ENCODE measurements at regions not wholly inside any gene's neighbourhood (a gene's known extent, or its start where the extent isn't known, plus 50 kb on each side); places are given as distances from the start of the nearest gene placed in this dataset.

DNA sequence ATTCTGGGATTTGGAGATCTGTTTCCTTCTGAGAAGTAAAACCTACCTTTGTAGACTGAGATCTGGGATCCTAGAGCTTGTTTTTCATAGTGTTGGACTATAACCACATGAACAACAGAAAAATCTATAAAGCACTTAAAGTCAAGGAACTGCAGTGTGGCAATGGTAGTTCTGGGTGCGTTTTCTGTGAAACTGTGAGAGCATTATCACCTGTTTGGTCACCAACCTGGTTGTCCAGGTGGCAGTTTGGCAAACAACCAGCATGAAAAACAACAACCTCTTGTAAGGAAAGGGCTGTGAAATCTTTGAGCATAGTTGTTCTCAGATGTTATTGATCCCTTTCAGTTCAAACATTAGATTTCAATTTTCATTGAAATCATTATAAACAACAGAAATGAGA is 215.8 kb upstream of the CITED2 start:
- no peak for DNase-seq
- intact Hi-C loops (cut with DNase I): no loop called here

DNA sequence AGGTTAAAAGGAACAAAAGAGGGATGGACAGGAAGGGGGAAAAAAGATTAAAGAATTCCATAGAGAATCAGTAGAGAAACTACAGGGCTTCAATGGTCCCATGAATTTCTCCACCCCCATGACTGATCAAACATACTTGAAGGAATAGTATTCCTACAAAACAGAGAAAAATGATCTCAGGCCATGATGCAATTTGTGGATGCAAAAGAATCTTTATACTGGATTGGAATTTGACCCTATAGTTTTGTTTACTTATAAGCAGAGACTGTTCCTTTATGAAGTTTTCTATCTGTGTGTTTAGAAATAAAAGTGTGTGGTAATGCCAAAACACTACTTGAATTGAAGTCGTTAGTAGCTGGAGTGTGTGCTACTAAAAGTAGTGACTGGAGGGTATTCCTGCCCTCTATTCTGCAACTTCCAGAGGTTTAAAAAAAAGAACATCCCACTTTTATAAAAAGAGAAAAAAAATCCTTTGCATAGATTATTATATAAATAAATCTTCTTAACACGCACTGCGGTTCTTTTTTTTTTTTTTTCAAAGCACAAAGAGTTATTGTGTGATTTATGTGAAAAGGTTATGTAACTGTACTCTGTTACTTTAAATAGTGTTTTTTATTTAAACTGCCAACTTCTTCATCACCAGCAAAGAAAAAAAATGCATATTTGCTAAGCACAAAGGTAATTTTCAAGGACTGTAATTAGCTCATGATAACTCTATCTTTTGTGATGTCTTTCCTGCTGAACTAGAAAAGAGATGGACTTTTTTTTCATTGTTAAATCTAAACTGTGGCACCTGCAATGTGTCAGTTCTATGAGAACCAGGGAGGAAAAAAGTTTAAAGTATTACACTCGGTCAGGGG is 214.5 kb upstream of the CITED2 start:
- intact Hi-C loops (cut with DNase I): no loop called here
- DNase-seq: no peak

DNA sequence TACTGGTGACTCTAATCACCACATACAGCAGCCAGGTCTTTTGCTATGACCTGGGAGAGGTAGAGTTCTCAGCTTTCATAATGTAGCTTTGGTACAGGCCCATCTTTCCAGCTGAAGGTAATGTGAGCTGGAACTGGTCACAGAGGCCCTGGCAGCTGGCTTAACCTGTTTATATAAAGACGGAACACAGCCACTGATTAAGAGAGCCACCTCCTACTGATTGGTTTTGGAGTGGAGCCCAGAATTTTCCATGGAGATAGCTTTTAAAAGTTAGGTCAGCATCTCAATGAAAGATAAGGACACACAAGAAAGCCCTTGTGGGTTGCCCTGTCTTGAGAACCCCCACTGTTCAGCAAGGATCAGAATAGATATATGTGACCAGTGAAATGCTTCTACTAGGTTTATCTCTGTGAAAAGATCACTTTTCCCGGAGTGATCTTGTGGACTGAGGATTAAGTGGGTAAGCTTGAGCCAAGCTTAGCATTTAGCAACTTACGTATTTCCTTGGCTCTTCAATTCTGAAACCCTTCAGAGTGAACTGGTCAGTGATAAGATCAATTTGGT is 213.7 kb upstream of the CITED2 start:
- intact Hi-C loops (cut with DNase I): no loop called here
- no peak for DNase-seq

DNA sequence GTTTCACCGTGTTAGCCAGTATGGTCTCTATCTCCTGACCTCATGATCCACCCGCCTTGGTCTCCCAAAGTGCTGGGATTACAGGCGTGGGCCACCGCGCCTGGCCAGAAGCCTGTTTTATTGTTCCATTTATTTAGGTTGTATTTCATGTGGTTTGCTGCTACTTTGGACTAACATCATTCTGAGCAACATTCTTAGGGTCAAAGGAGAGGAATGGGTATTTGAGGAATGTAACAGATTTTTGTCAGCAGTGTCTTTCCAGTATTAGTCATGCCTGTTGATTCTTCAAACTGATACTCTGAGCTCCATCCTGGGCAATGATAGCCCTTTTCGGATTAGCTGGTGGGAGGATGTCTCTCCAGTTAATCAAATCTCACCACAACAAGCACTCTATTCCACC is 213.0 kb upstream of the CITED2 start:
- DNase-seq: no peak
- intact Hi-C loops (cut with DNase I): no loop called here

DNA sequence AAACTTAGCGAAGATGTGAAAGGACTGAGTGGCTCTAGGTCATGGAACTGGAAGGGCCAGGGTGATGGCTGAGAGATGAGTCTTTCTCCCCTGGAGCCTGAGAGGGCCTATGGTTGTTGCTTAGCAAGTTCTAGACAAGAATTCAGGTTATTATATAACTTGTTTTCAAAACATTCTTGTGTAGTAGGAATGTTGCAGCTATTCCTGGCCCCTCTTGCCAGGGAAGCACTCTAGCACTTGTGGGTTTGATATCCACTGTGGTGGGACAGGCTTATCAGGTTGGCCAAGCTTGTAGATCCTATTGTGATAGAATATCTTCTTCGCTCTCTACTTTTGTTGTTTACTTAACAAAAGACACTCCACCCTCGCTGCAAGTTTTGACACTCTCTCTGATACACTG is 211.8 kb upstream of the CITED2 start:
- no peak for DNase-seq
- intact Hi-C loops (cut with DNase I): no loop called here

DNA sequence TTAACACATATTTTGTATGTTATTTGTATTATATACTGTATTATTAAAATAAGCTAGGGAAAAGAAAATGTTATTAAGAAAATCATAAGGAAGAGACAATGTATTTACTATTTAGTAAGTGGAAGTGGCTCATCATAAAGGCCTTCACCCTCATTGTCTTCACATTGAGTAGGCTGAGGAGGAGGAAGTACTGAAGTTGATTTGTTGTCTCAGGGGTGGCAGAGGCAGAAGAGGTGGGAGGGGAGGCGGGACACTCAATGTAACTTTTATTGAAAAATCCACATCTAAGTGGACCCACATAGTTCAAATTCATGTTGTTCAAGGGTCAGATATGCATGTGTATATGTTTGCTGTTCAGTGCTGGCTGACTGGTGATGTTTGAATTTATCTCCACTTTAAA is 210.2 kb upstream of the CITED2 start:
- no peak for DNase-seq
- intact Hi-C loops (cut with DNase I): no loop called here

DNA sequence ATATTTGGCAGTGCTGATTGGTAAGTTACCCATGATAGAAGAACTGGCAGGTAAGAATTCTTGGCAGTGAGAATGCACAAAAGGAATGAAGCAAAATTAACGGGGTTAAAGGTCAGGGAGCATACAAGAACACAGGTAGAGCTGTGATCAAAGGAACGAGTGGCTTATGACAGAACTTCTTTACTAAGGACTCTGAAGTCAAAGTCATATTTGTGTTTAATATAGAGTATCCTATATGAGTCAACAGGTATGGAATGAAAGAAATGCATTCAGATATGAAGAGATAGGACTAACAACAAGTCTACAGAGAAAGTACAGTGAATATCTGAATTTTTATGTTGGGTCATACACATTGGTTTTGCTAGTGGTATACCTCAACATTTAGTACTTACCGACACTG is 209.0 kb upstream of the CITED2 start:
- intact Hi-C loops (cut with DNase I): no loop called here

DNA sequence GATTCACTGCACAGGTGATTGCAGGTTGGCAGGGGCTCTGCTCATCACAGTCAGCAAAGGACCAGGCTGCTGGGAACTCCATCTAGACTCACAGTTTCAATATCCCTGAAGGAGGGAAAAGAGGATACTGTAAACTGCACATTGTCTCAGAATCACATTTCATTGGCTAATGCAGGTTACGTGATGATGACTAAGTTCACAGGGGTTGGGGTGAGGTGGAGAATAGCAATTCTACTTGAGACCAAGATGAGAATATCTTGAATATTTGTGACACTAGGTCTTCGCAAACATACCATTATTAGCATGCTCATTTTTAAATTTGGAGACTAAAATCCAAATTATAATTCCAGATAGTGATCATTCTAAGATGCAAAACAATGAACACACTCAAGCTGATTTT is 208.5 kb upstream of the CITED2 start:
- intact Hi-C loops (cut with DNase I): no loop called here
- no peak for DNase-seq

More for the DNA sequence above, 209.0 kb upstream of the CITED2 start:
- no peak for DNase-seq

DNA sequence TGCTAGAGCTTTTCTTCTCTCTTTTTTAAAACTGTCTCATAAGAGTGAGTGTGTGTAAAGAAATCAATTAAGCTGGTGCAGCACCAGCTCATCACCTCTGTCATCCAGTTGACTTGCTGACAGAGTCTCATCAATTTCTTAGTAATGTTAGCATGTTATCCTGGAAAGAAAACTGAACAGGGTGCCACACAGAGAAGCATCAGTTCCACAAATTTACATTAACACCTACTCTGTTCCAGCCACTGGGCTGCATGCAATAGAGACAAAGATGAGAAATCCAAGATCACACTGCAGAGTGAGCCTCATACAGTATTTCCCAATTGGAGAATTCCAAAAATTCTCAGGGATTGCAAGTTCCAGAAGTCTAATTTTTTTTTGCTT is 207.0 kb upstream of the CITED2 start:
- intact Hi-C loops (cut with DNase I): no loop called here
- DNase-seq: no peak

DNA sequence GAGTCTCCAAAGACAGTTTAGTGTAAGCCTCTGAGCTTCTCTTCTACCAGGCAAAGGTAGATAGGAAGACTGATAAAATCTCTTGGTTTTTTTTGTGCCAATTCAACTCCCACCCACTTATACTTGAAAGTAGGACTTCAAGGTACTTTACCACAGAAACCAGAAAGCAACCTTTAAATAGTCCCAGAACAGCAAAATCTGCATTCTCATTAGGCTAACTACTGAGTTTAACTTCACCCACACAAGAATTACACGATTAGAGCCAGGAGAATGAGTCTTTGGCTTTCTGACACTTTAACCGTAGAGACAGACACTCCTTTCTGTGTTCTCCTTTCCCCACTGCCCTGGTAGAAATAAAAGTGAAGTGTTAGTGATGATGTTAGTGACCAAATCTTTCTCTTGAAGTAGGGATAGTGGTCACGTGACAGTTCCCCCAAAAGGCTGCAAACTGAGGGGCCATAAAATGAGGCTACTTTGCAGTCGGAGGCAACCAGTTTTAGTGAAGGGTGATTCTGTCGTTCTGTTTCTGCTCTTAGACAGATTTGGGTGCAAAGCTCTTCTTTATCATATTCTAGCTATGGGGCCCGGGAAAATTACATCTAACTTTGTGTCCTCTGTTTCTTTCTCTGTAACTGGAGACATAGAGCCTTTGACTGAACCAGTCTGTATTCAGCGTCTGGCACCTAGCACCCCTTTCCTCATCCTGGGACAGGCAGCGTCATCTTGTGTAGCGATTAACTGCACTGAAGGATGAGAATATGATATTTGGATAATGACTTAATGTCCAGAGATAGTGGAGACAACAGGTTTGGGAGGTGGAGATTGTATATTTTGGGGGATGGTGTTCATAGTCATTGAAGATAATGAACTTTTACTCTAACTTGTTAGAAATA is 206.4 kb upstream of the CITED2 start:
- no peak for DNase-seq
- intact Hi-C loops (cut with DNase I): no loop called here

DNA sequence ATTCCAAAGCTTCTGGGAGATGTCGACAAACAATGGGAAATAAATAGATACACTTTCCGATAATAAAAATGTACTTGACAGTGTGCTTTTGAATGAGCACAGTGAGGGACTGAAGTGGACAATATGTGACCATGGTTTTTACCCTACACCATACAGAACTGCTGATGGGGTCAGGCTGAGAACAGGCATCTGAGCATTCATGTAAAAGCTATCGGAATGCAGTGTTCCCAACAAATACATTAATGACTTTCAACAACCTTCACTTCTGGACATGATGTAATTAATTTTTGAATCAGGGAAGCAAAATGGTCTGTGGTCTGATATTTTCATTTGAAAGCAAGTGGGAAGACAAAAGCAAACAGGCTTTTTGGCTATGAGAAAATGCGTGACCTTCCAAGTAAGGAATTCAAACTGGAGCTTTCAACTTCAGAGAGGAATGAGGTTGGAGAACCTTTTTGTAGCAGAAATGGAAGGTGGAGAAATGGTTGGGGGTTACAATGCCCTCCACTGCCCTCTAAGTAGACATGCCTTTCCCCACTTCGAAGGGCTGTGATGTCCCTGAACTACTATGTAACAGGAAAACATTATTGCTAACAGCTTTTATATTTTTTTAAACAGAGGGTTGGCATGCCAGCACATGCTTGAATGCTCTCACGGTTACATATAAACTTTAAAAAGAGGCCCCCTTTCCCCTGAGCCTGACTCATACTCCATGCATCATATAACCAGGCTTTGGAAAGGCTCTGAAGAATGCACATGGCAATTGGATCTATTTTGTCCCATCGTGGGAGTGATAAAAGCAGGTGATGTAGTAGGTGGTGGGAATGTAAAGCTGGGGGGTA is 203.5 kb upstream of the CITED2 start:
- no peak for DNase-seq
- intact Hi-C loops (cut with DNase I): no loop called here

DNA sequence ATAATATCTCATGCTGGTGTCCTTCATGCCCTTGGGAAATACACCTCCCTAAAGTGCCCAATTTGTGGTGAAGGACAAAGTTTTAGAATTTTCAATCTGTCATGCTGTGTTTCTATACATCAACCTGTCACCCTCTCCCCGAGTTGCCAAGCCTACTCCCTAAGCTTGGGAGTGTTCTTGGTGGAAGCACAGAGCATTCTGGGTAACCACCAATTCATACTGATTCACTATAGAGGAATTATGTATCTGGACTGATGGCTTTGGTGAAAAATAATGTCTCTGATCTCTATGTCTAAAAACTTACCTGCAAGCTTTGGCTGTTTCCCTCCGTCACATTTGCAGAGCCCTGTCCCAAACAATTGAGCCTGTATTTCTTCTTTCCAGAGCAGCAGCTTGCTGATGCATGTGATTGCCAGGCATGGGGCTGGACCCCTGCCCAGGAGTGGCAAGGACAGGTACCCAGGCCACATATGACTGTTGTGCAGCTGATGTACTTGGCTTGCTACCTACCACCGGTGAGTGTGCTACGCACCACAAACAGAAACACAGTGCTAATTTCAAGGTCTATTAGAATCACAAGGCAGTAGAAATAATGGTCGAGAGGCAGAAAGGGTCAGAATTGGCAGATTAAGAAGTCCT is 202.8 kb upstream of the CITED2 start:
- DNase-seq: no peak
- intact Hi-C loops (cut with DNase I): no loop called here

DNA sequence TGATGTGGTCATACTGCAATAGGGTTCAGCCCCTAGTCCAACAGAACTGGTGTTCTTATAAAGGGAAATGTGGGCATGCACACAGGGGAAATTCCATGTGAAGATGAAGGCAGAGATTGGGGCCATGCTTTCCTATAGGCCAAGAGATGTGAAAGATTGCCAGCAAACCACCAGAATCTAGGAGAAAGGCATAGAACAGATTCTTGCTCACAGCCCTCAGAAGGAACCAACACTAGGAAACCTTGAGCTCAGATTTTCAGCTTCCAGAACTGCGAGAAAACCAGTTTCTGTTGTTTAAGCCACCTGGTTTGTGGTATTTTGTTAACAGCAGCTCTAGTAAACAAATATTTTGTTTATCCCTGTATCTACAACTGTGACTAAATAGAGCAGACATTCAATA is 197.6 kb upstream of the CITED2 start:
- no peak for DNase-seq
- intact Hi-C loops (cut with DNase I): no loop called here

DNA sequence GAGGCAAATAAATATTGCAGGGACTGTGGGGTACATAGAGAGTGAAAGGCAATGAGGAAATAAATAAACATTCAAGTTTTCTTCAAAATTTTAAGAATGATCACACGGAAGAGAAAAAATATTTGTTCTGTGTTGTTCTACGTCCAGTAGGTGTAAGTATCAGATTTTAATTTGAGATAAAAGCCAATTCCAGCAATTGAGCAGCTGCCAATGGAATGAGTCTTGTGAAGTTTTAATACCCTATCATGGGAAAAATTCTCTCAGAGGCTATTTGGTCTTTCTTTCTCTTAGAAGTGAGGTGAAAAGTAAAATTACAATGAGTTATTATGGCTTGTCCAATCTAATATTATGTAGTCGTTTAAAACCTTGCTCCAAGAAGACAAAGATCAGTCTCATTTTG is 195.7 kb upstream of the CITED2 start:
- intact Hi-C loops (cut with DNase I): no loop called here
- no peak for DNase-seq

DNA sequence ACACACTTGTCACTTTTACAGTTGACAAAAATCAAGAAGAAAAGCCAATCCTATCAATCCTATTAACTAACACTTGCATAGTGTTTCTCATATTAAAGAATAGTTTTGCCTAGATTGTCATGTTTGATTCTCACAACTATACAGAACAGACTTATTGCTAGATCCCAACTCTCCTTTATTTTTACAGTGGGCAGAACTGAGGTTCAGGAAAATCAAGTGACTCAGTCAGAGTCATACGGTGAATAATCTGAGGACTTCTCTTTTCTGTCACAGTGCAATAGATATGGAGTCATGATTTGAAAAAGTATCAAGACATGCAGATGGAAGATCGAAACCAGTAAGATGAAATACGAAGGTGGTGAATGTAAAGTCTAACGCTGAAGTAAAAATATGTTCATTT is 195.1 kb upstream of the CITED2 start:
- intact Hi-C loops (cut with DNase I): no loop called here
- DNase-seq: no peak

DNA sequence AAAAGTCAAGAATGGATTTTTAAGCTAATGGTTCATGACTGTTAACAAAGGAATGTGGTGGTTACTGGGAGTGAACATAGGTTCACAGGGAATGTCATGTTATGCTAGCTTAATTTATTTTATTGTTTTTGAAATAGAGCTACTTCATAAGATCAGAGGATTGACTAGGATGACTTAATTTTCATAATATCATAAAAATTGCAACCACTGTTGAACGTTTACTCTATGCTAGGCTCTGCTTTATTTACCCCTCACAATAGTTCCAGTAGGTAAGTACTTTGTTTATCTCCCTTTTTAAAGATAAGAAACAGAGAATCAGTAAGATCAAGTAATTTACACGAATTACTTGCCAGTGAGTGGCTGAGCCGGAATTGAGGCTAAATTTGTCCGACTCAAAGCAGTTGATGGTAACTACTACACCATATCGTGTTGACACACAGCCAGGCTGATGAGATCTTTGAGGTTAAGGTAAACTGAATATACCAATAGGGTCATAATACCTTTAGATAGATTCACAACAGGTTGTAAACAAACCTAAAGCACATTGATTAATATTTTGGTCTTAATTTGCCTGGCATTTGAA is 194.6 kb upstream of the CITED2 start:
- no peak for DNase-seq
- intact Hi-C loops (cut with DNase I): no loop called here

DNA sequence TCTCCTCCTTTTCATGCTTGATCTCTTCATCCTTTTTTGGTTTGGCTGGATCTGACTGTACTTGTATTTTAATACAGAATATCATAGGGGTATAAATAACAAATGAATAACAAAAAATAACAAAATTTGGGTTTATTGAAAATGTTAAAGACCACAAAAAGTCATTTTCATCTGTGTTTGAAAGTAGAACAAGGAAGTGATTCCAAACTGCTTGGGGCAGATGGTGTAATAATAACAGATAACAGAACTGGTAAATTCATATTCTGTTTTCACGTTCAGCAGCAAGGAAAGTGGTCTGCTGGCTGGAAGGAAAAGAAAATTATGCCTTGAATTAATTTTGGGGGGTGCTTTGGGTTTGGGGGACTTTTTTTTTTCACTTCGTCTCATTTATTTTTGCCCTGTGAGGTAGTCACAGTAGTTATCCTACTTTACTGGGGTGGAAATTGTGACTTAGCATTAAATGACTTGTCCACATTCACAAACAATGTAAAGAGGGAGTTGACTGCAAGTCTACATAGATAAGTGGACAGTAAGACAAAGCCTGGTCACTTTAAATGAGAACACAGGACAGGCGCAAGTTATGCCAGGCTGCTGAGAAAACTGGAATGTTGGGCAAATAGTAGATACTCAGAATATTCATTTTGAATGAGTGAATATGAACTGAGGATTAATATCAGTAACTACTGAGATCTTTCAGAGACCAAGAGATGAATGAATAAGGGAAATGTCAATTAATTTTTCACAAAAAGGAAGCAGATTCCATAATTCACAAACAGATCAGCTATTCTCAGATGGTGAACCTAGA is 193.9 kb upstream of the CITED2 start:
- intact Hi-C loops (cut with DNase I): no loop called here
- no peak for DNase-seq

DNA sequence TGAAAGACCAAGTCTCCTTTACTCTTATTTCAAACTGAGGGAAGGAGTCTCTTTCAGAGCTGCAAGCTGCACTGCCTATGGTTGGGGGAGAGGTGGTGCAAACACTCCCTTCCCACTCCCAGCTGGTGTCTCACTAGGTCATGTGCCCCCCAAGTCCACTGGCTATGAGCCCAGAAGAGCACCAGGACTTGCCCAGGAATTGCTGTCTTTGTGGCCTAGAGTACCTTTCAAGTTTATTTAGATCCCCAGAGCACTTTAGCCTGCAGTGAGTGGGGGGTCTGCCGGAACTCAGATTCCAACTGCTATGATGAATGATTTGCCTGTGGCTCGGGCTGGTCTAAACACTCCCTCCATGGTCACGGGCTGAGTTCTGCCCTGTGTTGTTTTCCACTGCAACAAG is 192.6 kb upstream of the CITED2 start:
- intact Hi-C loops (cut with DNase I): no loop called here
- no peak for DNase-seq

DNA sequence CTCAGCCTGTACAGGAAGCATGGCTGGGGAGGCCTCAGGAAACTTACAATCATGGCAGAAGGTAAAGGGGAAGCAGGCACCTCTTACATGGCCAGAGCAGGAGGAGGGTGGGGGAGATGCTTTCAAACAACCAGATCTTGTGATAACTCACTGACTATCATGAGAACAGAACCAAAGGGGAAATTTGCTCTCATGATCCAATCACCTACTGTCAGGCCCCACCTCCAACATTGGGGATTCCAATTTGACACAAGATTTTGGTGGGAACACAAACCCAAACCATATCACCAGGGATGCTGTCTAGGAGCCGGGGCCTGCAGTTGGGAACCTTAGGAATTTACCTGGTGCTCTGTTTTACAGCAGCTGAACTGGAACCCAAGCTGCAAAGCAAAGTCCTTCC is 191.1 kb upstream of the CITED2 start:
- no peak for DNase-seq
- intact Hi-C loops (cut with DNase I): no loop called here

All from posterior cingulate gyrus (tissue), 11 donors.